HG02588 (cell line): ENCODE measurements at regions not wholly inside any gene's neighbourhood (a gene's known extent, or its start where the extent isn't known, plus 50 kb on each side); places are given as distances from the start of the nearest gene placed in this dataset.

ENCODE experiments used
- ATAC-seq: cut with Tn5 transposase; IDR thresholded peaks from one replicate; pipeline ENCODE4 v1.9.1; 2021; ENCODE audit warnings: mild to moderate bottlenecking, moderate library complexity; ENCODE audit not compliant: unreplicated experiment

- no peak for ATAC-seq
Observed at GRCh38 chr2:128435576-128436478, 117.2 kb upstream of the HS6ST1 start.

- no peak for ATAC-seq
Observed at GRCh38 chr2:128436479-128437203, 118.0 kb upstream of the HS6ST1 start.

DNA sequence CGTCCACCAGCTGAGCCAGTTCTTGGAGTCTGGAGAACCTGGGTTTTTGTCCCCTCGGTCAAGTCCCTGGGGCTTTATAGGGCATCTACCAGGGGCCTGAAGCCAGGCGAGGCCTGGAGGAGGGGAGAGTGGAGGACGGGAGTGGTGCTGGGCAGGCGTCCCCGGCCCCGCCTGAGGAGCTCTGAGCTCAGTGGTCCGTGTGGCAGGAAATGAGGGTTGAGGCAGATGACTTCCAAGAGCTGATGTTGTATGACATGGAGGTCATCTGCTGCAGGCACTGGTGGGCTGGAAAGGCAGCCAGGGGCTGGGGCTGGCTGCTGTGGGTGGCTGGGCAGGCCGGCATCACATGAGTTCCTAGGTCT lies 118.5 kb upstream of the HS6ST1 start:
- no peak for ATAC-seq

DNA sequence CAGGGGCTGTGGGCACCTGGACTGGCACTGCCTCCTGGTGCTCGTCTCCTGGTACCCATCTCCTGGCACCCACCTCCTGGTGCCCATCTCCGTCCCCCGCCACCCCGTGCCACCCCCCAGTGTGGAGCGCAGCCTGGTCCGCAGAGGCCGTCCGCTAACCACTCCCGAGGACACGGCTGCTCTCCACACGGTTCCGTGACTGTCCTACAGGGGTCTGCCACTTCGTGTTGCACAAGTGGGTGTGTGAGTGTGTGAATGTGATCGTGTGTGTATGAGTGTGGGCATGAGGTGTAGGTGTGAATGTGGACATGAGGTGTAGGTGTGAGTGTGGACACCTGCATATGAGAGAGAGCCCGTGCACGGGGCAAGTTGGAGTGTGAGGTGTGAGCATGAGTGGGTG lies 119.4 kb upstream of the HS6ST1 start:
- no peak for ATAC-seq

GRCh38 chr2:128438586-128438985 lies 119.9 kb upstream of the HS6ST1 start:
- ATAC-seq, result no peak

DNA sequence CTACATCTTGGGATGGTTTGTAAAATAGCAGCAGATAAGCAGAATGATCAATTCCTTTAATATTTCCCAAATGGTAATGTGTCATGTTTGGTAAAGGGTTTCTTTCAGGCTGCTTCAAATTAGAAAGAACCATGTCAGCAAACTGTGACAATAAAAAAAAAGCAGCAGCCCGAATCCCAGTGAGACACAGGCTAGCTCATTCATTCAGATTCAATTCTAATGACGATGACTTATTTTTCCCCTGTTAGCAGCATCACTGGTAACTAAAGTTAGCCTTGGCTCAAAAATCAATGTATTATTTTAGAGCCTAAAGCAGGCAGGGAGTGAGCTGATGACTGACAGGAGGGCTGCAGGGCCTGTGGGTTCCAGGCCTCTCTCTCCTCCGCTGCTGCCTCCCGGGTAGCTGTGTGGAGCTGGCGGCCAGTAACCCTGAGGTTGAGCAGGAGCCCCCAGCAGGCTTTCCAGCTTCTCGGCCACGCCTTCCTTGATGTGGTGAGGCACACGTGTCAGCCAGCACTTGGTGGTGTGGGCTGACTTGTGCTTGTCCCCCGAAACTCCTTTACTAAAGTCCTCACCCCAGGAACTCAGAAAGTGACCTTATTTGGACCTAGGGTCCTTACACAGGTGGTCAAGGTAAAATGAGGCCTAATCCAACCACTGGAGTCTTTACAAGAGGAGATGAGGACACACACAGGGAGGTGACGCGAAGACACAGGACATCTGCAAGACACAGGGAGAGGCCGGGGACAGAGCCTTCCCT lies 120.5 kb upstream of the HS6ST1 start:
- no peak for ATAC-seq

DNA sequence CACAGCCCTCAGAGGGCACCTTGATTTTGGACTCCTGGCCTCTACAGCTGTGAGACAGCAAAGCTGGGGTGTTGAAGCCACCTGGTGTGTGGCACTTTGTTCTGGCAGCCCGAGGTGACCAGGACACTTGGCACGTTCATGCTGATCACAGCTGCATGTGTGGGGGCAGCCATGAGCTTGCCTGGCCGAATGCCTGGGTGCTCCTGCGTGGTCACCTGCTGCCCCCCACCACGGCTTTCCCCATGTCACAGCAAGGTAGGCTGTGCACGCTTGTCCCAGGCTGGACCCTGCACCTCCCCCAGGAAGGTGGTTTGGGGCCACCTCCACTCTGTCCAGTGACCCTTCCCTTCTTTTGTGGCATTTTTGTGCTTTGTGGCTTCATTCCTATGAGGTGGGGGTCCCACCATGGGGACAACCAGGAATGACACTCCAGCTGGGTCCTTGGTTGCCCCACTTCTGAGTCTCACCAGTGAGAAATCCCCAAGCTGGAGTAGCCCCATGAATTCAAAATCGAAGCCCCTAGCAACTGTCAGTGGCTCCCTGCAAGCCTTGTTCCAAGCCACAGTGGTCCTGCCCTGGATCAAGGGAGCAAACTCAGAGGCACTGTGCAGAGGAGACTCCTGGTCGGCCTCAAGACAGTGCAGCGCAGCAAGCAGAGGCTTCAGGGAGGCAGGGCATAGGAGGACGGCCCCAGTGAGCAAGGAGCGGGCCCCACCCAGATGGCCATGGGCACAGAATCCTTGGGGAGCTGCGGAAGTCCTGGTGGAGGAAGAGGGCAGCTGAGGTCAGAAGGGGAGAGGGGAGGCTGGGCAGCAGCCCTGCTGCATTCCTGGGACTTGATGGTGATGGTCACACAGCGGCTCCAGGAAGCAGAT lies 121.4 kb upstream of the HS6ST1 start:
- ATAC-seq, result no peak

DNA sequence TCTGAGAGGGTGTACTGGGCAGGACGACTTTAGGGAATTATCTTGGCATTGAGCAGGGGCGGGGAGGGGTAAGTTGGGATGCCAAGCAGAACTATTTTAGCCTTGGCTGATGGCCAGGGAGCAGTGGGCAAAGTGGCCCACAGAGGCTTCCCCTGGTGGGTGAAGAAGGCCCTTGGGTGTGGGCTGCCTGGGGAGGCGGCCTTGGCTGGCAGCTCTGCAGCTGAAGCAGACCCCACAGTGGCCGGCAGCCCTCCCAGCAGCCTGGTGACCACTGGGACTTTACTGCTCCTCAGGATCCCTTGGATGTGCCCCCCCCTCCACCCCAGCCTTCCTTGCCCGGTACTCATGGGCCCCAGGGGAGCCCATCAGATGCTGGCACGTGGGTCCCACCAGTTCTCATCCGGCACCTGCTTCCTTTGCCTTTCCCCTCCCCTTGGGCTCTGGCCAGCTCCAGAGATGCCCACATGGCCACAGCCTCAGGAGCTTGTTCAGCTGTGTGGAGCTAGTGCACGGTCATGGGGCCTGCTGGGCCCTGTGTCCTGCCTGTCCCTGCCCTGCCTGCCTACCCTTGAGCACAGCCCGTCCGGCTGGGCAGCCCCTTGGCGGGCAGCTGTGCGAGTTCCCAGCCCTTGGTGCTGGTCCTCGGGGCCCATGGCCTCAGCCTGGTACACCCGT lies 122.1 kb upstream of the HS6ST1 start:
- no peak for ATAC-seq

- no peak for ATAC-seq
Observed at GRCh38 chr2:128441341-128442052, 122.8 kb upstream of the HS6ST1 start.

DNA sequence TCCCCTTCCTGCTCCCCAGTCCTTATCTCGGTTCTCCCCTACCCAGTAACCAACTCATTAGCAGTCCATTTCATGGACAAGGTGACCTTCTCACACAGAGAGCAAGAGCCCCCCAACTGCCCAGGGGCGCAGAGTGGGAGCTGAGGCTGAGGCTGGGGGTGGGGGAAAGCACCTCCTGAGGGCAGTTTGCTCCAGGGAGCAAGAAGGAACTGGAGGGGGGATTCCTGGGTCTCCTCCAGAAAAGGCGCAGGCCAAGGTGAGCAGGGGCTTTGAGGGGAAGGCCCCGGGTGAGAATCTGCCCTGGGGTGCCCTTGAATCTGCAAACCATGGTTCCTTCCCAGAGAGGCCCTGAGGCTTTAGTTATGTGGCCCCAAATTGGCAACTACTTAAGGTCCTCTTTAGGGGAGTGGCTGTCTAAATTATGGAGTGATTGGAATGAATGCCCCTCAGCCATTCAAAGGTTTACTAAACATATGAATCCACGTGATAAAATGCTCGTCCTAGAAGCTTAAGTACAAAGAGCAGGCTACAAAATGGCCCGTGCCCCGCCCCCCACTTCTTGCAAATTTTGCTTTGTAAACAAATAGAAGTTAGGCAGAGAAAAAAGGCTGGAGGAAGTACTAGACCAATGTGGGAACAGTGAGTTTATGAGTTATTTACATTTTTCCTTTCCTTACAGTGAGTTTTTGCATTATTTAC lies 123.5 kb upstream of the HS6ST1 start:
- ATAC-seq, result no peak

GRCh38 chr2:128442891-128443302 lies 124.2 kb upstream of the HS6ST1 start:
- no peak for ATAC-seq

GRCh38 chr2:128444121-128444771 lies 125.6 kb upstream of the HS6ST1 start:
- ATAC-seq, result no peak

DNA sequence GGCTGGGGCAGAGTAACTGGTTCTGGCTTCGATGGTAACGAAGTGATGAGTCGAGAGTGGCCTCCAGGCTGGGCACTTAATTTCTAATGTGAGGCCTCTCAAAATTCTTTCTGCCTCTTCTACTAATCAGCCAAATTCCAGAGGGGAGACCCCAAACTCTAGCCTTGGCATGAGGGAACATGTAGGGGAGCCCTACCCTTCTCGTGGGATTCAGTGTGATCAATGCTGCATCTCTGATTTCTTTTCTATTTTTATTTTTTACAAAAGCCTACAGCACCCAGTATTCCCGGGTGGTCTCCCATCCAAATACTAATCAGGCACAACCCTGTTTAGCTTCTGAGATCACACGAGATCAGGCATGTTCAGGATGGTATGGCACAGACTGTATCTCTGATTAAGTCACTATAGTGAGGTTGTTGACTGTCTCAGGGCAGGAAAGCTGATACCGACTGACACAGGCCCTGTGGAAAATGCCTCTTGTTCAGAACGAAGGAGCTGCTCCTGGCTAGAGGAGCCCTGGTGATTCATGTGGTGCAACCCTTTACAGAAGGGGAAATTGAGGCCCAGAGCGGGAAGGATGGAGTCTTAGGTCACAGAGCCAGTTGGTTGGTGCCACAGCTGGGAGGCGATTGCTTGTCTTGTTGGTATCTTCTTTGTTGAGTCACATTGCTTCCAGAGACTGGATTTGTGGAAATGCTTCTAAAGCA lies 126.3 kb upstream of the HS6ST1 start:
- ATAC-seq, result no peak

DNA sequence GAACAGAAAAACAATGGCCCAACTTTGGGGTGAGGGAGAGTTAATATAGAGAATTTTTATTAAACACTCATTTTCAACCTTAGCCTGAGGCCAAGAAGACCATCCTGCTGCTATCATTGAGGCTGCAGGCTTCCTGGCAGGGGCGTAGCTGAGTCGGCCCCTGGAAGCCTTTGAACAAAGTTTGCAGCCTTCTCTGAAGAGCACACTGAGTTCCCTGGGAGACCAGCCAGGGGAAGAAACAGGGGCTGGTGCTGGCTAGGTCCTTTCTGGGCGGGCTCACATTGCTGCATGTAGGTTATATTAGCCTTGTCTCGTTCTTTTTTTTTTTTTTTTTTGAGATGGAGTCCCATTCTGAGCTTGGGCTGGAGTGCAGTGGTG lies 126.8 kb upstream of the HS6ST1 start:
- no peak for ATAC-seq

- no peak for ATAC-seq
Observed at GRCh38 chr2:128446049-128446873, 127.6 kb upstream of the HS6ST1 start.

GRCh38 chr2:128446874-128447537 lies 128.3 kb upstream of the HS6ST1 start:
- no peak for ATAC-seq
